ENCODE measurements at regions not wholly inside any gene's neighbourhood (a gene's known extent, or its start where the extent isn't known, plus 50 kb on each side); places are given as distances from the start of the nearest gene placed in this dataset.

DNA sequence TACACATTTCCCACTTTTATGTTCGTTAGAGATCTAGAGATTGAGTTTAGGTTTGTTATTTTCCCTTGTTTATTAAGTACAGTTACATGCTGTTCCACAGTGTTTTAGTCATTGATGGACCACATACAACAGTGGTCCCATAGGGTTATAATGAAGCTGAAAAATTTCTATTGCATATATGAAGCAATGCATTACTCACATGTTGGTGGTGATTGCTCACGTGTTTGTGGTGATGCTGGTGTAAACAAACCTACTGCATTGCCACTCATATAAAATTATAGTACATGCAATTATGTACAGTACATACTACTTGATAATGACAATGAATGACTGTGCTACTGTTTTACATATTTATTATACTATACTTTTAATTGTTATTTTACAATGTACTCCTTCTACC lies 51.0 kb upstream of the NXPH2 start:
- TF ChIP-seq, protein P1, sequence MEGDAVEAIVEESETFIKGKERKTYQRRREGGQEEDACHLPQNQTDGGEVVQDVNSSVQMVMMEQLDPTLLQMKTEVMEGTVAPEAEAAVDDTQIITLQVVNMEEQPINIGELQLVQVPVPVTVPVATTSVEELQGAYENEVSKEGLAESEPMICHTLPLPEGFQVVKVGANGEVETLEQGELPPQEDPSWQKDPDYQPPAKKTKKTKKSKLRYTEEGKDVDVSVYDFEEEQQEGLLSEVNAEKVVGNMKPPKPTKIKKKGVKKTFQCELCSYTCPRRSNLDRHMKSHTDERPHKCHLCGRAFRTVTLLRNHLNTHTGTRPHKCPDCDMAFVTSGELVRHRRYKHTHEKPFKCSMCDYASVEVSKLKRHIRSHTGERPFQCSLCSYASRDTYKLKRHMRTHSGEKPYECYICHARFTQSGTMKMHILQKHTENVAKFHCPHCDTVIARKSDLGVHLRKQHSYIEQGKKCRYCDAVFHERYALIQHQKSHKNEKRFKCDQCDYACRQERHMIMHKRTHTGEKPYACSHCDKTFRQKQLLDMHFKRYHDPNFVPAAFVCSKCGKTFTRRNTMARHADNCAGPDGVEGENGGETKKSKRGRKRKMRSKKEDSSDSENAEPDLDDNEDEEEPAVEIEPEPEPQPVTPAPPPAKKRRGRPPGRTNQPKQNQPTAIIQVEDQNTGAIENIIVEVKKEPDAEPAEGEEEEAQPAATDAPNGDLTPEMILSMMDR (IDR thresholded peaks at IDR 0.05; ENCODE audit: low read depth, low read length), result no peak
- TF ChIP-seq EZH2phosphoT487 (IDR thresholded peaks at IDR 0.05; ENCODE audit: low read depth), result no peak

Measured in OCI-LY3 (cell line).